ENCODE measurements at regions not wholly inside any gene's neighbourhood (a gene's known extent, or its start where the extent isn't known, plus 50 kb on each side); places are given as distances from the start of the nearest gene placed in this dataset.

- Histone ChIP-seq H3K4me2 (ENCODE audit: unreplicated experiment) (no peak overlapping the region), H4K20me1 (ENCODE audit: insufficient read depth) (no peaks in the 10 kb centered on the region), H3K36me3 (ENCODE audit: low read depth) (no peaks in the 10 kb centered on the region), H3K4me3 (no peak overlapping the region), H3K4me1 (ENCODE audit: insufficient read depth) (no peaks in the 10 kb centered on the region), H3K9me3 (ENCODE audit: low read depth) (no peaks in the 10 kb centered on the region), H3K27ac (no peak overlapping the region), H3K27me3 (replicated peaks; ENCODE audit: insufficient read depth) (no peaks in the 10 kb centered on the region), H3K9ac (no peak overlapping the region), H3F3A (ENCODE audit: insufficient read depth) (no peaks in the 10 kb centered on the region), H3K79me2 (ENCODE audit: insufficient read depth) (no peaks in the 10 kb centered on the region), H2AFZ (no peak overlapping the region), H3K9me2 (ENCODE audit: insufficient read depth) (no peaks in the 10 kb centered on the region)
- TF ChIP-seq EZH2phosphoT487 (IDR thresholded peaks at IDR 0.05; ENCODE audit: insufficient read depth, low read depth) (no peak), EZH2 (IDR thresholded peaks at IDR 0.05; ENCODE audit: insufficient read depth, poor library complexity, severe bottlenecking) (no peak)
- in situ Hi-C loops (cut with MboI), result no loop called here
- 9 to 11% methylated on average over 4 of the region's 4 CpGs for WGBS, 2 experiments (ENCODE audit: low coverage in 1 of 2, low lambda C conversion rate in 2 of 2, missing lambda C conversion rate in 2 of 2)
- DNase-seq, result no peak
Measured at GRCh38 chr6:165718491-165718891, 55.5 kb upstream of the PDE10A start.

- in situ Hi-C loops (cut with MboI), result no loop called here
- Histone ChIP-seq H2AFZ (no peak overlapping the region), H3F3A (ENCODE audit: insufficient read depth) (no peaks in the 10 kb centered on the region), H3K9me3 (ENCODE audit: low read depth) (no peaks in the 10 kb centered on the region), H3K9ac (no peak overlapping the region), H3K36me3 (ENCODE audit: low read depth) (no peaks in the 10 kb centered on the region), H3K27me3 (replicated peaks; ENCODE audit: insufficient read depth) (no peaks in the 10 kb centered on the region), H3K4me3 (no peak overlapping the region), H3K79me2 (ENCODE audit: insufficient read depth) (no peaks in the 10 kb centered on the region), H3K4me2 (ENCODE audit: unreplicated experiment) (no peak overlapping the region), H3K9me2 (ENCODE audit: insufficient read depth) (no peaks in the 10 kb centered on the region), H4K20me1 (ENCODE audit: insufficient read depth) (no peaks in the 10 kb centered on the region), H3K4me1 (ENCODE audit: insufficient read depth) (no peaks in the 10 kb centered on the region), H3K27ac (no peak overlapping the region)
- DNase-seq, result no peak
- 12 to 15% methylated on average over 5 of the region's 5 CpGs for WGBS, 2 experiments (ENCODE audit: low coverage in 1 of 2, low lambda C conversion rate in 2 of 2, missing lambda C conversion rate in 2 of 2)
- no peak for TF ChIP-seq EZH2phosphoT487 (IDR thresholded peaks at IDR 0.05; ENCODE audit: insufficient read depth, low read depth)
- TF ChIP-seq EZH2 (IDR thresholded peaks at IDR 0.05; ENCODE audit: insufficient read depth, poor library complexity, severe bottlenecking), result no peak
Measured at GRCh38 chr6:165717732-165718465, 54.9 kb upstream of the PDE10A start.

DNA sequence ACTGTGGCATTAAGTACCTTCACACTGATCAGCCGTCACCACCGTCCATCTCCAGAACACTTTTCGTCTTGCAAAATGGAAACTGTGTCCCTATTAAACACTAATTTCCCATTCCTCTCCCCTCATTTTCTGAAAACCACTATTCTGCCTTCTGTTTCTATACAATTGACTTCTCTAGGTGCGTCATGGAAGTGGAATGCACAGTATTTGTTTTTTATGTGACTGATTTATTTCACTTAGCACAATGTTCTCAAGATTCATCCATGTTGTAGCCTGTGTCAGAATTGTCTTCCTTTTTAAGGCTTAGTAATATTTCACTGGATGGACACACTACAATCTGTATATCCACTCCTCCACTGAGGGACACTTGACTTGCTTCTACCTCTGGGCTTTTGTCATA is 53.8 kb upstream of the PDE10A start:
- WGBS, 2 experiments (ENCODE audit: low coverage in 1 of 2, low lambda C conversion rate in 2 of 2, missing lambda C conversion rate in 2 of 2), result 27 to 28% methylated on average over 4 of the region's 4 CpGs
- Histone ChIP-seq H3K9ac (no peak overlapping the region), H3K4me2 (ENCODE audit: unreplicated experiment) (no peak overlapping the region), H3K27me3 (replicated peaks; ENCODE audit: insufficient read depth) (no peaks in the 10 kb centered on the region), H3K4me3 (no peak overlapping the region), H4K20me1 (ENCODE audit: insufficient read depth) (no peaks in the 10 kb centered on the region), H3F3A (ENCODE audit: insufficient read depth) (no peaks in the 10 kb centered on the region), H3K36me3 (ENCODE audit: low read depth) (no peaks in the 10 kb centered on the region), H3K4me1 (ENCODE audit: insufficient read depth) (no peaks in the 10 kb centered on the region), H3K79me2 (ENCODE audit: insufficient read depth) (no peaks in the 10 kb centered on the region), H3K27ac (no peak overlapping the region), H3K9me3 (ENCODE audit: low read depth) (no peaks in the 10 kb centered on the region), H3K9me2 (ENCODE audit: insufficient read depth) (no peaks in the 10 kb centered on the region), H2AFZ (no peak overlapping the region)
- no peak for TF ChIP-seq EZH2 (IDR thresholded peaks at IDR 0.05; ENCODE audit: insufficient read depth, poor library complexity, severe bottlenecking)
- no peak for TF ChIP-seq EZH2phosphoT487 (IDR thresholded peaks at IDR 0.05; ENCODE audit: insufficient read depth, low read depth)
- in situ Hi-C loops (cut with MboI), result no loop called here
- DNase-seq, result no peak

DNA sequence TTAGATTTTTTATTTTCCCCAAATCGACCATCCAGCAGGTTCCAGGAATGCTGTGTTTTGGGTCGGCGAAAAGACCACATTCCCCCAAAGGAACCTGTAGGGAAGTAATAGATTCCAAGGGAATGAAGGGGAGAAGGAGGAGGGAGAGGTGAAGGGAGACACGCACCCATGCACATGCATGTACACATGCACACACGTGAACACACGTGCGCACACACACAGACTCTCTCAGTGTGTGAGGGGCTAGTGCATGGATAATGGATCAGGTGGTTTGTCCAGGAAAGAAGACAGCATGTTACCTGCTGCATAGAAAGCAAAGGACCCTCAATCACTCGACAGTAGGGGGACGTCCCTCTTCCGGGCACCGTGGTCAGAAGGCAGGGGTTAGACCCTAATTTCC is 52.4 kb upstream of the PDE10A start:
- DNase-seq, result no peak
- Histone ChIP-seq H3K9ac (no peak overlapping the region), H2AFZ (no peak overlapping the region), H3K4me3 (no peak overlapping the region), H3K27me3 (replicated peaks; ENCODE audit: insufficient read depth) (no peaks in the 10 kb centered on the region), H3K27ac (no peak overlapping the region), H3K4me1 (ENCODE audit: insufficient read depth) (no peaks in the 10 kb centered on the region), H3K9me2 (ENCODE audit: insufficient read depth) (no peaks in the 10 kb centered on the region), H3K36me3 (ENCODE audit: low read depth) (no peaks in the 10 kb centered on the region), H3K9me3 (ENCODE audit: low read depth) (no peaks in the 10 kb centered on the region), H3K4me2 (ENCODE audit: unreplicated experiment) (no peak overlapping the region), H4K20me1 (ENCODE audit: insufficient read depth) (no peaks in the 10 kb centered on the region), H3F3A (ENCODE audit: insufficient read depth) (no peaks in the 10 kb centered on the region), H3K79me2 (ENCODE audit: insufficient read depth) (no peaks in the 10 kb centered on the region)
- TF ChIP-seq EZH2 (IDR thresholded peaks at IDR 0.05; ENCODE audit: insufficient read depth, poor library complexity, severe bottlenecking), result no peak
- TF ChIP-seq EZH2phosphoT487 (IDR thresholded peaks at IDR 0.05; ENCODE audit: insufficient read depth, low read depth), result no peak
- 66 to 69% methylated on average over 11 of the region's 11 CpGs for WGBS, 2 experiments (ENCODE audit: low coverage in 1 of 2, low lambda C conversion rate in 2 of 2, missing lambda C conversion rate in 2 of 2)
- in situ Hi-C loops (cut with MboI), result no loop called here
